GM12874 (cell line): ENCODE measurements at regions not wholly inside any gene's neighbourhood (a gene's known extent, or its start where the extent isn't known, plus 50 kb on each side); places are given as distances from the start of the nearest gene placed in this dataset.

Source experiments
- CTCF ChIP-seq: IDR thresholded peaks from 2 replicates; pipeline ENCODE4 v1.5.1; 2011; ENCODE audit warnings: low read depth, mild to moderate bottlenecking, control low read depth, low read length, moderate library complexity; ENCODE audit not compliant: insufficient read depth

GRCh38 chr4:133245226-133245625 lies 96.1 kb downstream of the PCDH10 start:
- TF ChIP-seq CTCF, result no peak
